RWPE2 (cell line): ENCODE measurements at regions not wholly inside any gene's neighbourhood (a gene's known extent, or its start where the extent isn't known, plus 50 kb on each side); places are given as distances from the start of the nearest gene placed in this dataset.

Experiments used
- ATAC-seq: fragments of 200-7000 bp; cut with Tn5 transposase; 3 replicates; pipeline ENCODE4 v1.9.1; 2021; ENCODE audit warnings: low read depth
- DNase-seq: peaks from one replicate; pipeline ENCODE4 v3.0.0-alpha.2; 2020; ENCODE audit warnings: low spot score
- H3K27ac ChIP-seq: fragments of 450-650 bp; 2 replicates; pipeline ENCODE4 v1.5.1; 2017; ENCODE audit warnings: mild to moderate bottlenecking; ENCODE audit not compliant: poor library complexity, severe bottlenecking
- H3K27me3 ChIP-seq: fragments of 250-450 bp; sonication (Bioruptor Pico); 2 replicates; pipeline ENCODE4 v1.5.1; 2021; ENCODE audit warnings: mild to moderate bottlenecking, moderate library complexity; ENCODE audit not compliant: insufficient read depth, poor library complexity, severe bottlenecking
- H3K36me3 ChIP-seq: fragments of 250-450 bp; sonication (Bioruptor Pico); 2 replicates; pipeline ENCODE4 v1.5.1; 2020; ENCODE audit warnings: low read depth, mild to moderate bottlenecking, moderate library complexity
- H3K4me1 ChIP-seq: fragments of 250-450 bp; sonication (Bioruptor Pico); 2 replicates; pipeline ENCODE4 v1.5.1; 2021; ENCODE audit warnings: mild to moderate bottlenecking, moderate library complexity; ENCODE audit not compliant: insufficient read depth, poor library complexity, severe bottlenecking
- H3K4me3 ChIP-seq: fragments of 250-450 bp; sonication (Bioruptor Pico); 2 replicates; pipeline ENCODE4 v1.5.1; 2021; ENCODE audit warnings: mild to moderate bottlenecking, moderate library complexity; ENCODE audit not compliant: severe bottlenecking
- H3K9me3 ChIP-seq: fragments of 250-450 bp; sonication (Bioruptor Pico); 2 replicates; pipeline ENCODE4 v1.5.1; 2021; ENCODE audit warnings: mild to moderate bottlenecking, moderate library complexity; ENCODE audit not compliant: severe bottlenecking
- TF ChIP-seq, protein P1 (sequence below): fragments of 450-650 bp; IDR thresholded peaks from one replicate; pipeline ENCODE4 v1.5.1; 2017; ENCODE audit warnings: mild to moderate bottlenecking, moderate library complexity; ENCODE audit not compliant: poor library complexity, severe bottlenecking

DNA sequence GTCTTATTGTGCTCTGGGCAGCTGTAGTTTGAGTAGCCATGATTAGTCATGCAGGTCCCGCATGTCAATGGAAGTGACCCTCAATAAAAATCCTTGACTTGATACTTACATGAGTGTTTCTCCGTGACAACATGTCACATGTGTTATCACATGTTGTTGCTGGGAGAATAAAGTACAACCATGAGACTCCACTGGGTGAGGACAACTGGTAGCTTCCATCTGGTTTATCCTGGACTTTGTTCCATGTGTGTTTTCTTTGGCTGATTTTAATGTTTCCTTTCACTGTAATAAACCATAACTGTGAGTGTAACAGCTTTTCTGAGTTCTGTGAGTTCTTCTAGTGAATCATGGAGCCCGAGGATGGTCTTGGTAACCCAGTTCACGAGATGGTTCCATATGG lies 63.1 kb upstream of the NDN start:
- H3K27me3 ChIP-seq = peaks cover 6% of the 10 kb centered on the region
- TF ChIP-seq, protein P1, sequence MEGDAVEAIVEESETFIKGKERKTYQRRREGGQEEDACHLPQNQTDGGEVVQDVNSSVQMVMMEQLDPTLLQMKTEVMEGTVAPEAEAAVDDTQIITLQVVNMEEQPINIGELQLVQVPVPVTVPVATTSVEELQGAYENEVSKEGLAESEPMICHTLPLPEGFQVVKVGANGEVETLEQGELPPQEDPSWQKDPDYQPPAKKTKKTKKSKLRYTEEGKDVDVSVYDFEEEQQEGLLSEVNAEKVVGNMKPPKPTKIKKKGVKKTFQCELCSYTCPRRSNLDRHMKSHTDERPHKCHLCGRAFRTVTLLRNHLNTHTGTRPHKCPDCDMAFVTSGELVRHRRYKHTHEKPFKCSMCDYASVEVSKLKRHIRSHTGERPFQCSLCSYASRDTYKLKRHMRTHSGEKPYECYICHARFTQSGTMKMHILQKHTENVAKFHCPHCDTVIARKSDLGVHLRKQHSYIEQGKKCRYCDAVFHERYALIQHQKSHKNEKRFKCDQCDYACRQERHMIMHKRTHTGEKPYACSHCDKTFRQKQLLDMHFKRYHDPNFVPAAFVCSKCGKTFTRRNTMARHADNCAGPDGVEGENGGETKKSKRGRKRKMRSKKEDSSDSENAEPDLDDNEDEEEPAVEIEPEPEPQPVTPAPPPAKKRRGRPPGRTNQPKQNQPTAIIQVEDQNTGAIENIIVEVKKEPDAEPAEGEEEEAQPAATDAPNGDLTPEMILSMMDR = no peak
- no peak overlapping the region for H3K27ac ChIP-seq
- H3K9me3 ChIP-seq = peaks cover 2% of the 10 kb centered on the region
- no peak for DNase-seq
- ATAC-seq = no peak
- H3K4me3 ChIP-seq = no peak overlapping the region
- H3K4me1 ChIP-seq = no peaks in the 10 kb centered on the region
- no peaks in the 10 kb centered on the region for H3K36me3 ChIP-seq

DNA sequence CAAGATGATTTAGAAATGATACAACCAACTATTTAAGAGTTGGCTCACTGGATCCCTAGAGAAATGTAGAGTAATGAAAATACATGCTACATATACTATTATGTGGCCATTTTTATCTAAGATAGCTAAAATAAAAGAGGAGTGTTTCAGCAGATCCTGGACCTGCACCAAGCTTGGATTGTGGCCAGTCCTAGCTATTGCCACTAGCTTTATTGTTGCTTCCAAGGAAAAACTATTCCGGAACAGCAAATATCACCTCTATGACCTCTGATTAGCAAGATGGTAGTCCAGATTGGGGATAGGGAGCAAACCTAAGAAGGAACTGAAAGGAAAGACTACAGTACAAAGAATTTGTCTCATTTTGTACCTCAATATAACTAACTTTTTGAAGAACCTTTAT lies 63.7 kb upstream of the NDN start:
- Histone ChIP-seq H3K9me3 (peaks cover 2% of the 10 kb centered on the region), H3K36me3 (no peaks in the 10 kb centered on the region), H3K27ac (no peak overlapping the region), H3K27me3 (peaks cover 6% of the 10 kb centered on the region), H3K4me1 (no peaks in the 10 kb centered on the region), H3K4me3 (no peak overlapping the region)
- DNase-seq = no peak
- no peak for ATAC-seq
- TF ChIP-seq, protein P1 = no peak

- no peak for ATAC-seq
- Histone ChIP-seq H3K27ac (no peak overlapping the region), H3K9me3 (peaks cover 2% of the 10 kb centered on the region)
Observed at GRCh38 chr15:23753248-23753647, 66.1 kb upstream of the NDN start.

DNA sequence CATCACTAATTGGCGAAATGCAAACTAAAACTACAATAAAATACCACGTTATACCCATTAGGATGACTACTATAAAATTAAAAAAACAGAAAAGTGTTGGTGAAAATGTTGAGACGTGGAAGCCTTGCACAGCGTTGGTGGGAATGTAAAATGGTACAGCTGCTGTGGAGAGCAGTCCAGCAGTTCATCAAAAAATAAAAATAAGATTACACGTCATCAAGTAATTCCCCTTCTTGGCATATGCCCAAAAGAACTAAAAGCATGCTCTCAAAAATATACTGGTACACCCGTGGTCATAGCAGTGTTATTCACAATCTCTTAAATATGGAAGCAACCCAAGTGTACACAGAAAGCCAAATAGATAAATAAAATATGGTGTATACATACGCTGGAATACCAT lies 71.8 kb upstream of the NDN start:
- Histone ChIP-seq H3K27me3 (no peaks in the 10 kb centered on the region), H3K4me3 (no peak overlapping the region), H3K27ac (no peak overlapping the region), H3K4me1 (no peaks in the 10 kb centered on the region), H3K36me3 (no peaks in the 10 kb centered on the region), H3K9me3 (peaks cover 2% of the 10 kb centered on the region)
- ATAC-seq (no peak), DNase-seq (no peak)
- TF ChIP-seq, protein P1 = no peak

More at GRCh38 chr15:23753248-23753647, 66.1 kb upstream of the NDN start:
- Histone ChIP-seq H3K4me1 (no peaks in the 10 kb centered on the region), H3K36me3 (no peaks in the 10 kb centered on the region), H3K27me3 (peaks cover 6% of the 10 kb centered on the region), H3K4me3 (no peak overlapping the region)
- TF ChIP-seq, protein P1 = no peak
- no peak for DNase-seq

GRCh38 chr15:23760024-23760423 lies 72.9 kb upstream of the NDN start:
- ATAC-seq (0 out of 3 replicates have a peak, but pooled peaks have one; percentile 21), DNase-seq (no peak)
- no peak overlapping the region for H3K27ac ChIP-seq
- H3K4me3 ChIP-seq = no peak overlapping the region
- peaks cover 2% of the 10 kb centered on the region for H3K9me3 ChIP-seq
- H3K4me1 ChIP-seq = no peaks in the 10 kb centered on the region
- H3K27me3 ChIP-seq = no peaks in the 10 kb centered on the region
- TF ChIP-seq, protein P1 = no peak
- no peaks in the 10 kb centered on the region for H3K36me3 ChIP-seq
